HG03097 (cell line): ENCODE measurements at regions not wholly inside any gene's neighbourhood (a gene's known extent, or its start where the extent isn't known, plus 50 kb on each side); places are given as distances from the start of the nearest gene placed in this dataset.
"Not testable (repeated sequence)": the region's sequence is repeated elsewhere in the genome, so short reads cannot be mapped to it uniquely, and the experiment has no call there.

Experiments
- ATAC-seq: cut with Tn5 transposase; IDR thresholded peaks from one replicate; pipeline ENCODE4 v1.9.1; 2021; ENCODE audit not compliant: unreplicated experiment, low FRiP score

- ATAC-seq: no peak
Measured at GRCh38 chr12:68984796-68985573, 52.0 kb upstream of the CPM start.

GRCh38 chr12:68997526-68997925 lies 64.6 kb upstream of the CPM start:
- not testable (repeated sequence) for ATAC-seq

GRCh38 chr12:68998041-68998440 lies 65.1 kb upstream of the CPM start:
- no peak for ATAC-seq

GRCh38 chr12:69000074-69000473 lies 67.1 kb upstream of the CPM start:
- ATAC-seq: no peak

GRCh38 chr12:69000540-69001243 lies 67.7 kb upstream of the CPM start:
- ATAC-seq: no peak

- no peak for ATAC-seq
Measured at GRCh38 chr12:69001251-69001650, 68.3 kb upstream of the CPM start.

- ATAC-seq: no peak
Measured at GRCh38 chr12:69002969-69003368, 70.0 kb upstream of the CPM start.

- no peak for ATAC-seq
Measured at GRCh38 chr12:69003991-69004390, 71.0 kb upstream of the CPM start.

- ATAC-seq: no peak
Measured at GRCh38 chr12:69007101-69007854, 74.3 kb upstream of the CPM start.

- ATAC-seq: no peak
Measured at GRCh38 chr12:69007855-69008351, 74.9 kb upstream of the CPM start.

GRCh38 chr12:69008520-69008919 lies 75.5 kb upstream of the CPM start:
- ATAC-seq: no peak

GRCh38 chr12:69014047-69014446 lies 81.1 kb upstream of the CPM start:
- ATAC-seq: no peak

GRCh38 chr12:69015017-69015416 lies 82.0 kb upstream of the CPM start:
- no peak for ATAC-seq

- ATAC-seq: no peak
Measured at GRCh38 chr12:69015831-69016230, 82.9 kb upstream of the CPM start.

GRCh38 chr12:69019082-69019481 lies 86.1 kb upstream of the CPM start:
- ATAC-seq: no peak

GRCh38 chr12:69019910-69020309 lies 86.9 kb upstream of the CPM start:
- no peak for ATAC-seq

- no peak for ATAC-seq
Measured at GRCh38 chr12:69022674-69023073, 89.7 kb upstream of the CPM start.

GRCh38 chr12:69023840-69024239 lies 90.9 kb upstream of the CPM start:
- ATAC-seq: no peak

GRCh38 chr12:69024413-69024812 lies 91.4 kb upstream of the CPM start:
- no peak for ATAC-seq

- no peak for ATAC-seq
Measured at GRCh38 chr12:69024907-69025306, 91.9 kb upstream of the CPM start.

GRCh38 chr12:69026336-69026735 lies 93.4 kb upstream of the CPM start:
- no peak for ATAC-seq
